Nephron (organoid): ENCODE measurements at regions not wholly inside any gene's neighbourhood (a gene's known extent, or its start where the extent isn't known, plus 50 kb on each side); places are given as distances from the start of the nearest gene placed in this dataset.

Experiments used
- H3K27ac Mint-ChIP-seq, 3 experiments: 2 replicates each; pipeline ENCODE4 v1.8.0; 2020; ENCODE audit warnings: mixed read lengths in 3 of 3, mild to moderate bottlenecking in 2 of 3, moderate library complexity in 1 of 3
- H3K27me3 Mint-ChIP-seq: 2 replicates; pipeline ENCODE4 v1.8.0; 2021; ENCODE audit warnings: low read depth, mild to moderate bottlenecking, moderate library complexity, mixed read lengths
- H3K36me3 Mint-ChIP-seq: 2 replicates; pipeline ENCODE4 v1.8.0; 2020; ENCODE audit warnings: low read depth, mixed read lengths
- H3K4me1 Mint-ChIP-seq: 2 replicates; pipeline ENCODE4 v1.8.0; 2020; ENCODE audit warnings: mixed read lengths
- H3K4me3 Mint-ChIP-seq, 3 experiments: 2 replicates each; pipeline ENCODE4 v1.8.0; 2020; ENCODE audit warnings: mild to moderate bottlenecking in 3 of 3, mixed read lengths in 3 of 3, moderate library complexity in 2 of 3
- H3K9me3 Mint-ChIP-seq: 2 replicates; pipeline ENCODE4 v1.8.0; 2020; ENCODE audit warnings: mixed read lengths
- CTCF ChIP-seq, 3 experiments: fragments of 200-600 bp; sonication (generic); IDR thresholded peaks; one replicate each; pipeline ENCODE4 v1.5.0; 2021; ENCODE audit warnings: antibody characterized with exemption in 3 of 3; ENCODE audit not compliant: unreplicated experiment in 3 of 3

- H3K27ac Mint-ChIP-seq: no peak overlapping the region
Observed at GRCh38 chr15:96255599-96255998, 74.9 kb upstream of the NR2F2 start.

GRCh38 chr15:96261575-96262034, 68.9 kb upstream of the NR2F2 start:
- peak overlapping the region; percentile 79 to 97 (median 91) for H3K27ac Mint-ChIP-seq

More at GRCh38 chr15:96255599-96255998, 74.9 kb upstream of the NR2F2 start:
- Mint-ChIP-seq H3K4me1 (peaks cover 16% of the 10 kb centered on the region), H3K4me3 (no peak overlapping the region), H3K36me3 (peaks cover 87% of the 10 kb centered on the region), H3K27me3 (no peaks in the 10 kb centered on the region), H3K9me3 (peaks cover 2% of the 10 kb centered on the region)
- TF ChIP-seq CTCF (IDR thresholded peaks at IDR 0.05; ENCODE audit: unreplicated experiment in 3 of 3): no peak

GRCh38 chr15:96262097-96262496, 68.4 kb upstream of the NR2F2 start:
- peak overlapping the region; percentile 79 to 97 (median 91) for H3K27ac Mint-ChIP-seq
- no peak for TF ChIP-seq CTCF (IDR thresholded peaks at IDR 0.05; ENCODE audit: unreplicated experiment in 3 of 3)
- no peak overlapping the region for H3K4me3 Mint-ChIP-seq
- no peaks in the 10 kb centered on the region for H3K27me3 Mint-ChIP-seq
- no peaks in the 10 kb centered on the region for H3K9me3 Mint-ChIP-seq
- H3K4me1 Mint-ChIP-seq: peaks cover 63% of the 10 kb centered on the region
- H3K36me3 Mint-ChIP-seq: peaks cover 55% of the 10 kb centered on the region

More at GRCh38 chr15:96261575-96262034, 68.9 kb upstream of the NR2F2 start:
- H3K27me3 Mint-ChIP-seq: no peaks in the 10 kb centered on the region
- H3K36me3 Mint-ChIP-seq: peaks cover 55% of the 10 kb centered on the region
- peaks cover 60% of the 10 kb centered on the region for H3K4me1 Mint-ChIP-seq
- TF ChIP-seq CTCF (IDR thresholded peaks at IDR 0.05; ENCODE audit: unreplicated experiment in 3 of 3): no peak
- no peak overlapping the region for H3K4me3 Mint-ChIP-seq
- H3K9me3 Mint-ChIP-seq: no peaks in the 10 kb centered on the region

GRCh38 chr15:96262549-96263489, 67.7 kb upstream of the NR2F2 start:
- no peaks in the 10 kb centered on the region for H3K27me3 Mint-ChIP-seq
- H3K27ac Mint-ChIP-seq: peak overlapping the region; percentile 79 to 97 (median 91)
- H3K36me3 Mint-ChIP-seq: peaks cover 55% of the 10 kb centered on the region
- TF ChIP-seq CTCF (IDR thresholded peaks at IDR 0.05; ENCODE audit: unreplicated experiment in 3 of 3): no peak
- H3K4me1 Mint-ChIP-seq: peaks cover 63% of the 10 kb centered on the region
- no peaks in the 10 kb centered on the region for H3K9me3 Mint-ChIP-seq
- H3K4me3 Mint-ChIP-seq: no peak overlapping the region

- peaks cover 70% of the 10 kb centered on the region for H3K4me1 Mint-ChIP-seq
- H3K27me3 Mint-ChIP-seq: no peaks in the 10 kb centered on the region
- no peaks in the 10 kb centered on the region for H3K9me3 Mint-ChIP-seq
- H3K27ac Mint-ChIP-seq: peak overlapping the region; percentile 88 to 97 (median 97)
- peaks cover 58% of the 10 kb centered on the region for H3K36me3 Mint-ChIP-seq
- no peak overlapping the region for H3K4me3 Mint-ChIP-seq
- no peak for TF ChIP-seq CTCF (IDR thresholded peaks at IDR 0.05; ENCODE audit: unreplicated experiment in 3 of 3)
Observed at GRCh38 chr15:96264351-96264798, 66.1 kb upstream of the NR2F2 start.
